ENCODE measurements at regions not wholly inside any gene's neighbourhood (a gene's known extent, or its start where the extent isn't known, plus 50 kb on each side); places are given as distances from the start of the nearest gene placed in this dataset.

GRCh38 chr2:177154809-177155208, 57.8 kb upstream of the HNRNPA3 start:
- DNase-seq: no peak

GRCh38 chr2:177155631-177156030, 57.0 kb upstream of the HNRNPA3 start:
- no peak for DNase-seq

GRCh38 chr2:177161741-177162460, 50.7 kb upstream of the HNRNPA3 start:
- DNase-seq: peak; percentile 27
